Stimulated activated naive CD8-positive, alpha-beta T cell treated with anti-CD3 and anti-CD28 coated beads, Interleukin-15, amount 100 ng/mL, for 72 hours (primary cell): ENCODE measurements at regions not wholly inside any gene's neighbourhood (a gene's known extent, or its start where the extent isn't known, plus 50 kb on each side); places are given as distances from the start of the nearest gene placed in this dataset.
"Not testable (repeated sequence)": the region's sequence is repeated elsewhere in the genome, so short reads cannot be mapped to it uniquely, and the experiment has no call there.

Source experiments
- ATAC-seq: fragments of 150-1000 bp; cut with Tn5 transposase; 2 replicates; pipeline ENCODE4 v1.10.0; 2021; ENCODE audit warnings: mild to moderate bottlenecking, moderate library complexity
- DNase-seq, 2 donors: peaks; one replicate each; pipeline ENCODE4 v3.0.0; 2021 to 2022
- H3K27ac Mint-ChIP-seq, 2 donors: one replicate each; pipeline ENCODE4 v1.8.0; 2022; ENCODE audit warnings: mild to moderate bottlenecking in 2 of 2, mixed read lengths in 2 of 2, moderate library complexity in 2 of 2
- H3K27me3 Mint-ChIP-seq: one replicate; pipeline ENCODE4 v1.8.0; 2022; ENCODE audit warnings: mixed read lengths
- H3K4me1 Mint-ChIP-seq: one replicate; pipeline ENCODE4 v1.8.0; 2022; ENCODE audit warnings: mild to moderate bottlenecking, mixed read lengths
- H3K4me3 Mint-ChIP-seq, 2 donors: one replicate each; pipeline ENCODE4 v1.8.0; 2022; ENCODE audit warnings: mild to moderate bottlenecking in 2 of 2, mixed read lengths in 2 of 2, moderate library complexity in 1 of 2
- H3K9me3 Mint-ChIP-seq, 2 donors: one replicate each; pipeline ENCODE4 v1.8.0; 2022; ENCODE audit warnings: mixed read lengths in 2 of 2

GRCh38 chrX:134045372-134045771, 60.0 kb upstream of the GPC3 start:
- not testable (repeated sequence) for ATAC-seq, H3K4me3 Mint-ChIP-seq, H3K27ac Mint-ChIP-seq, H3K4me1 Mint-ChIP-seq, H3K9me3 Mint-ChIP-seq, DNase-seq, H3K27me3 Mint-ChIP-seq

- not testable (repeated sequence) for H3K9me3 Mint-ChIP-seq, ATAC-seq, H3K27me3 Mint-ChIP-seq, H3K4me3 Mint-ChIP-seq, DNase-seq, H3K4me1 Mint-ChIP-seq, H3K27ac Mint-ChIP-seq
Measured at GRCh38 chrX:134067107-134067506, 81.7 kb upstream of the GPC3 start.

- not testable (repeated sequence) for H3K4me1 Mint-ChIP-seq, H3K9me3 Mint-ChIP-seq, ATAC-seq, DNase-seq, H3K4me3 Mint-ChIP-seq, H3K27me3 Mint-ChIP-seq
- peak overlapping the region in 1 of 2 donors; percentile 48 for H3K27ac Mint-ChIP-seq
Measured at GRCh38 chrX:134071899-134072298, 86.5 kb upstream of the GPC3 start.

- ATAC-seq (no peak), DNase-seq (no peak)
- no peaks in the 10 kb centered on the region for H3K9me3 Mint-ChIP-seq
- H3K27me3 Mint-ChIP-seq = no peaks in the 10 kb centered on the region
- no peaks in the 10 kb centered on the region for H3K4me1 Mint-ChIP-seq
- H3K4me3 Mint-ChIP-seq = no peak overlapping the region
- no peak overlapping the region for H3K27ac Mint-ChIP-seq
Measured at GRCh38 chrX:134073341-134073740, 87.9 kb upstream of the GPC3 start.

- ATAC-seq = no peak
- Mint-ChIP-seq H3K4me1 (no peaks in the 10 kb centered on the region), H3K27me3 (no peaks in the 10 kb centered on the region), H3K27ac (no peak overlapping the region), H3K9me3 (no peaks in the 10 kb centered on the region), H3K4me3 (no peak overlapping the region)
- no peak for DNase-seq
Measured at GRCh38 chrX:134074151-134074550, 88.8 kb upstream of the GPC3 start.

- DNase-seq = no peak
- no peak for ATAC-seq
- no peak overlapping the region for H3K27ac Mint-ChIP-seq
- H3K4me1 Mint-ChIP-seq = no peaks in the 10 kb centered on the region
- H3K27me3 Mint-ChIP-seq = no peaks in the 10 kb centered on the region
- no peak overlapping the region for H3K4me3 Mint-ChIP-seq
- no peaks in the 10 kb centered on the region for H3K9me3 Mint-ChIP-seq
Measured at GRCh38 chrX:134075894-134076718, 90.7 kb upstream of the GPC3 start.

GRCh38 chrX:134095366-134095765, 110.0 kb upstream of the GPC3 start:
- no peak for DNase-seq
- Mint-ChIP-seq H3K9me3 (no peaks in the 10 kb centered on the region), H3K27me3 (no peaks in the 10 kb centered on the region), H3K4me3 (no peak overlapping the region), H3K27ac (no peak overlapping the region), H3K4me1 (no peaks in the 10 kb centered on the region)
- no peak for ATAC-seq

- Mint-ChIP-seq H3K4me3 (no peak overlapping the region), H3K9me3 (no peaks in the 10 kb centered on the region), H3K4me1 (no peaks in the 10 kb centered on the region), H3K27me3 (no peaks in the 10 kb centered on the region), H3K27ac (no peak overlapping the region)
- ATAC-seq (no peak), DNase-seq (no peak)
Measured at GRCh38 chrX:134101636-134102035, 116.2 kb upstream of the GPC3 start.

- no peak overlapping the region for H3K4me3 Mint-ChIP-seq
- DNase-seq (no peak), ATAC-seq (no peak)
- H3K27me3 Mint-ChIP-seq = no peaks in the 10 kb centered on the region
- H3K9me3 Mint-ChIP-seq = peaks cover 0 to 7% of the 10 kb centered on the region in 2 donors
- no peak overlapping the region for H3K27ac Mint-ChIP-seq
- H3K4me1 Mint-ChIP-seq = no peaks in the 10 kb centered on the region
Measured at GRCh38 chrX:134115270-134115669, 121.7 kb upstream of the CCDC160 start.

- ATAC-seq (no peak), DNase-seq (no peak)
- H3K9me3 Mint-ChIP-seq = no peaks in the 10 kb centered on the region
- no peak overlapping the region for H3K4me3 Mint-ChIP-seq
- no peaks in the 10 kb centered on the region for H3K4me1 Mint-ChIP-seq
- no peak overlapping the region for H3K27ac Mint-ChIP-seq
- H3K27me3 Mint-ChIP-seq = no peaks in the 10 kb centered on the region
Measured at GRCh38 chrX:134137341-134137740, 99.6 kb upstream of the CCDC160 start.

- DNase-seq (no peak), ATAC-seq (no peak)
- no peaks in the 10 kb centered on the region for H3K9me3 Mint-ChIP-seq
- H3K4me1 Mint-ChIP-seq = no peaks in the 10 kb centered on the region
- H3K27me3 Mint-ChIP-seq = no peaks in the 10 kb centered on the region
- no peak overlapping the region for H3K27ac Mint-ChIP-seq
- no peak overlapping the region for H3K4me3 Mint-ChIP-seq
Measured at GRCh38 chrX:134139090-134139489, 97.9 kb upstream of the CCDC160 start.

GRCh38 chrX:134144231-134144630, 92.8 kb upstream of the CCDC160 start:
- peak overlapping the region in 1 of 2 donors; percentile 20 for H3K27ac Mint-ChIP-seq
- no peaks in the 10 kb centered on the region for H3K27me3 Mint-ChIP-seq
- H3K4me3 Mint-ChIP-seq = no peak overlapping the region
- peaks cover 4% of the 10 kb centered on the region for H3K4me1 Mint-ChIP-seq
- ATAC-seq = peak; percentile 56
- no peaks in the 10 kb centered on the region for H3K9me3 Mint-ChIP-seq
- no peak for DNase-seq

GRCh38 chrX:134146493-134146892, 90.5 kb upstream of the CCDC160 start:
- Mint-ChIP-seq H3K27me3 (no peaks in the 10 kb centered on the region), H3K4me1 (peaks cover 4% of the 10 kb centered on the region), H3K4me3 (no peak overlapping the region), H3K9me3 (no peaks in the 10 kb centered on the region), H3K27ac (no peak overlapping the region)
- no peak for ATAC-seq
- no peak for DNase-seq

GRCh38 chrX:134148172-134148692, 88.8 kb upstream of the CCDC160 start:
- Mint-ChIP-seq H3K4me3 (no peak overlapping the region), H3K4me1 (peaks cover 4% of the 10 kb centered on the region), H3K27me3 (no peaks in the 10 kb centered on the region), H3K9me3 (no peaks in the 10 kb centered on the region), H3K27ac (no peak overlapping the region)
- DNase-seq (no peak), ATAC-seq (no peak)

- peak in 1 of 2 donors; percentile 51 for DNase-seq
Measured at GRCh38 chrX:134158821-134159512, 78.0 kb upstream of the CCDC160 start.

GRCh38 chrX:134161162-134161561, 75.8 kb upstream of the CCDC160 start:
- Mint-ChIP-seq H3K9me3 (no peaks in the 10 kb centered on the region), H3K4me3 (peak overlapping the region; percentile 44 to 49), H3K27me3 (no peaks in the 10 kb centered on the region), H3K4me1 (peaks cover 20% of the 10 kb centered on the region), H3K27ac (peak overlapping the region in 1 of 2 donors; percentile 20)
- DNase-seq = no peak
- ATAC-seq = no peak

More at GRCh38 chrX:134158821-134159512, 78.0 kb upstream of the CCDC160 start:
- Mint-ChIP-seq H3K4me1 (peaks cover 20% of the 10 kb centered on the region), H3K27ac (peak overlapping the region in 1 of 2 donors; percentile 76), H3K27me3 (no peaks in the 10 kb centered on the region), H3K4me3 (no peak overlapping the region), H3K9me3 (no peaks in the 10 kb centered on the region)
- ATAC-seq = peak; percentile 97
